Left renal pelvis (tissue), 4 donors: ENCODE measurements at regions not wholly inside any gene's neighbourhood (a gene's known extent, or its start where the extent isn't known, plus 50 kb on each side); places are given as distances from the start of the nearest gene placed in this dataset.

Experiments used
- DNase-seq, 4 donors: peaks; one replicate each; pipeline ENCODE4 v3.0.0-alpha.2; 2013; ENCODE audit warnings: low read depth in 4 of 4, low spot score in 3 of 4

DNA sequence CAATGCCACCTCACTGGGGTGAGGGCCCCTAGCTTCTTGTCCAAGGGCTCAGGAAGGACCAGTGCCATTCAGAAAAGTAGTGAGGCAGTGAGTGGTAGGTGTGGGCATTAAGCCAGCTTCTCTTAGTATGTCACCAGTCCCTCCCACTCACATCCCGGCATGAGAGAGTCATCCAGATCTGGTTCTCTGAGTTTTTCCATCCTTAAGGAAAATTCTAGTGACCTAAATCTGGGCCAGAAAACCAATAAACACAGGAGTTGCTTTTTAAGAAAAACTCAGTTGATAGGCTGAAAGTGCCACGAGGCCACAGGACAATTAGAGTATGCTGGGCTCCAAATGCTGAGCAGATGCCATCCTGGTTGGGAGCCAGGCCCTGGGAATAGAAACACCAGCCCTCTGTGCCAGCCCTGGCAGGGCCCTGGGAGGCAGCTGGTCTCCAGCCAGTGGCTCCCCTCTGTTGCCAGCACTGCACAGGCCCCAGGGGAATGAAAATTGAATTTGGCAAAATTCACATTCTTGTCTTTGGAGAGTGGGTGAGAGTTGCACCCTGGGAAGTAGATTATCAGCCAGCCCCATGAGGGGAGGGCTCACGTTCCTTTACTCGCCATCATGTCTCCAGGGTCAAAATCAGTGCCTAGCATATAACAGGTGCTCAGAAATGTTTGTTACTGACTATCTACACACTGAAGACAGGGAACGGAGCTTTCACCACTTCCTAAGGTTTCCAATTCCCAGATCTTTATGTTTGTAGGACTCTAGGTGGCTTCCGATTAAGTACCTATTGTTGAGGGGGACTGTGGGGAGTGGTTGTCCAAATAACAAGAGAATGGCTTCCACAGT, 52.8 kb downstream of the FAM43A start:
- DNase-seq, result no peak

DNA sequence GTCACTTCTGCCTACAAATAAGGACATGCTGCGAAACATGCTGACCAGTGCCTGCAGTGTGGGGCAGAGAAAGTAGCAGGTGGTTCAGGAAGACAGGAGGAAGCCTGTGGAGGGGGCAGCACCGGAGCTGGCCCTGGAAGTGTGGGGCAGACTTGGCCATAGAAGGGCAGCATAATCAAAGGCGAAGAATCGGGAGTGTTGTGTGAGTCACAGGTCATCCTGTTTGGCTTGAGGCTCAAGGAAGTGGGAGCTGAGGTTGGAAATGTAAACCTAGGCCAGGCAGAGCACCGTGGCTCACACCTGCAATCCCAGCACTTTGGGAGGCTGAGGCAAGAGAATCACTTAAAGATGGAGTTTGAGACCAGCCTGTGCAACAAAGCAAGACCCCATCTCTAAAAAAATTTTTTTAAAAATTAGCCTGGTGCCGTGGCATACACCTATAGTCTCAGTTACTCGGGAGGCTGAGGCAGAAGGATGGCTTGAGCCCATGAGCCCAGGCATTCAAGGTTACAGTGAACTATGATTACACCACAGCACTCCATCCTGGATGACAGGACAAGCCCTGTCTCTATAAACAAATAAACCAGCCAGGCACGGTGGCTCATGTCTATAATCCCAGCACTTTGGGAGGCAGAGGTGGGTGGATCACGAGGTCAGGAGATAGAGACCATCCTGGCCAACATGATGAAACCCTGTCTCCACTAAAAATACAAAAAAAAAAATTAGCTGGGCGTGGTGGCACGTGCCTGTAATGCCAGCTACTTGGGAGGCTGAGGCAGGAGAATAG, 54.0 kb downstream of the FAM43A start:
- DNase-seq, result no peak

DNA sequence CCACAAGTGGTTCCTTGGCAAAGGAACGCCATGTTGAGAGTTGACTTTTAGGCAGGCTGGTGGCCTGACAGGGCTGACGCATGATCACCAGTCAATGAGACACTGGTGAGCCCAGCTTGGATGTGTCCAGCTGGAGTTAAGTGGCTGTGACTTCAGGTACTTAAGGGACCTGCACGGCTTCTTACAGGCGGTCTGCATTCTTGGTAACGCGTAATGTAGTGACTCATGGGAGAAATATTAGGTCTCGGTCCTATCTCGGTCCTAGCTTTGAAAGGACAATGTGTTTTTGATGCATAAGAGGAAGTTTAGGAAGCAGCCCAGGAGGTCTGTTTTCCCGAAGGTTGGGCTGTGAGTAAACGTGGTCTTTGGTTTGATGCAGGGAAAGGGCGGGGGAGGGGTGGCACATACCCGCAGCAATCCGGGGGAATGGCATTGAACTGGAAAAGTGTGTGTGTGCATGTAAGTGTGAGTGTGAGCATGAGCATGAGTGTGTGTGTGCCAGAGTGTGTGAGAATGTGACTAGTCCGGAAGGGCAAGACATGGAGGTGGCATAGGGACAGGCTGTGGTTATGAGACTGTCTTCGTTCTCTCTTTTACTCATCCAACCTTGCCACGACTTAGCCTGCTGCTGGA, 55.3 kb downstream of the FAM43A start:
- no peak for DNase-seq

DNA sequence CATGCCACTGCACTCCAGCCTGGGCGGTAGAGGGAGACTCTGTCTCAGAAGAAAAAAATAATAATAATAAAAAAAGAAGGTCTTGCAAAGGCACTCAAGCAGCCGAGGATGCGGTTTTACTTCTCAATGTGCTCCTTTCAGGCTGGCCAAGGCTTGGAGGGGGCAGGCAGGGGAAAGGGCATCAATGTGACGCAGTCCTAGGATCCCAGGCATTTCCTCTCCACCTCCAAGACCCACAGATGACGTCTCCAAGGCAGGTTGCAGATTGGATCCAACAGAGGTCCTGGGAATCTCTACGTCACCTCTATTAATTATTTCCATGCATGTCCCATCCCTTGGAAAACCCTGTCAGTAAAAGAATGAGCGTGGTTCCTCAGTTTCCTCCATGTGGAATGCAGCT, 56.2 kb downstream of the FAM43A start:
- DNase-seq, result no peak

DNA sequence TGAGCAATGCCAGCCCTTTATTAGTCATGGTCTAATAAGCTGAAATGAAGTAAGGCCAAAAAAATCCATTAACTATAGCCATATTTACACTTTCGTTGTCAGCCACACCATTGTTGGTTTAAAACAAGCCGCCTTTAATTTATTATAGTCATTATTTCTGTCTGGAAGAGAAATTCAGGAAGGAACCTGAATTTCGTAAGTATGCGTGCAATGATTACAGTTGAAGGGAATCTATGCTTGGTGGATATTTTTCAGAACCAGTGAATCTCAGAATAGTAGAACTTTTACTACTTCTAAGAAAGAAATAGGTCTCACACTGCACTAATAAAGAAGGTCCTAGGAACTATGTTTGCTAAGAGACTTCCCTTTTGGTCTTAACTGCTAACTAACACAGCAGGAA, 59.1 kb downstream of the FAM43A start:
- no peak for DNase-seq

DNA sequence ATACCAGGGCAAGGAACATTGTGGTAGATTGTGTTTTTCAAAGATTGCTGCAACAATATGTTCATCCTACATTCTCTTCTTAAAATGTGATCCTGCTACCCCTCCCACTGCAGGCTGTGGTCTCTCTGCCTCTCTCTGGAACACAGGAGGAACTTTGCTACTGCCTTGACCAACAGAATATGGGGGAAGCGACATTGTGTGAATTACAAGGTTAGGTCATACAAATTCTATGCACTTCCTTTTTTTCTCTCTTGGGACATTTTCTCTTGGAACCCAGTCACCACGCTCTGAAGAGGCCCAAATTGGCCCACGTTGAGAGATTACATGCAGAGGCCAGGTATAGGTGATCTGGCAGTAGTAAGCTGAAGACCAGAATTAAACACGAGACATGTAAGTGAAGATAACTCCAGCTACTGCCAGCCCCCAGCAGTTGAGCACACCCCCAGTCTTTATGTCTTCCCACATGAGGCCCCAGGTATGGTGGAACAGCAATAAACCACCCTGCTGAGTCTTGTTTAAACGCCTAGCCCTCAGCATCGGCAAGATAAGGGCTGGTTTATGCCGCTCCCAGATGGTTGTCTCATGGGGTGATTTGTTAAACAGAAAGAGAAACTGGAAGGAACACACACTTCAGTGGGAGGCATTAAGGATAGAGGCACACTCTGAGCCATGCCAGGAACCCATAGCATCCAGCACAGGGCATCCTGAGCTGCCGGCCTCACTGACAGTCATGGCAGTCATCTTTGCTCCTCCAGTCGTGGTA, 59.9 kb downstream of the FAM43A start:
- DNase-seq, result no peak

DNA sequence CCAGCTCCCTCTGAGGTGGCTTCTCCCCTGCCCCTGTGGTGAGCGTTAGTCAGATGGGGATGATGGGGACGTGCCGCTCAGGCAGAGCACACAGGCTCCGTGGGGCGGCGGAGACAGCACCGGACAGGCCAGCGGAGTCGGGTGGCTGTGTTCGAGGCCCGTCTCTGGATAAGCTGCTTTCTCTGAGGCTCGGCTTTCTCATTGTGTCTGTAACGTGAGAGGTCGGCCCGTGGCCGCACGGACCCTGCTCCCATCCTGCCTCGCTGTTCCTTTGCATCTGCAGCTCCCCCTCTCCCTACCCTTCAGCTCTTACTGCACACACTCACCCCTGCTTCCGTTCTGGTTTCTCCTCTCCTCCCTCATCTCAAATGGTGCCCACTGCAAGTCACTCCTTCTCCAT, 62.5 kb downstream of the FAM43A start:
- DNase-seq, result no peak

DNA sequence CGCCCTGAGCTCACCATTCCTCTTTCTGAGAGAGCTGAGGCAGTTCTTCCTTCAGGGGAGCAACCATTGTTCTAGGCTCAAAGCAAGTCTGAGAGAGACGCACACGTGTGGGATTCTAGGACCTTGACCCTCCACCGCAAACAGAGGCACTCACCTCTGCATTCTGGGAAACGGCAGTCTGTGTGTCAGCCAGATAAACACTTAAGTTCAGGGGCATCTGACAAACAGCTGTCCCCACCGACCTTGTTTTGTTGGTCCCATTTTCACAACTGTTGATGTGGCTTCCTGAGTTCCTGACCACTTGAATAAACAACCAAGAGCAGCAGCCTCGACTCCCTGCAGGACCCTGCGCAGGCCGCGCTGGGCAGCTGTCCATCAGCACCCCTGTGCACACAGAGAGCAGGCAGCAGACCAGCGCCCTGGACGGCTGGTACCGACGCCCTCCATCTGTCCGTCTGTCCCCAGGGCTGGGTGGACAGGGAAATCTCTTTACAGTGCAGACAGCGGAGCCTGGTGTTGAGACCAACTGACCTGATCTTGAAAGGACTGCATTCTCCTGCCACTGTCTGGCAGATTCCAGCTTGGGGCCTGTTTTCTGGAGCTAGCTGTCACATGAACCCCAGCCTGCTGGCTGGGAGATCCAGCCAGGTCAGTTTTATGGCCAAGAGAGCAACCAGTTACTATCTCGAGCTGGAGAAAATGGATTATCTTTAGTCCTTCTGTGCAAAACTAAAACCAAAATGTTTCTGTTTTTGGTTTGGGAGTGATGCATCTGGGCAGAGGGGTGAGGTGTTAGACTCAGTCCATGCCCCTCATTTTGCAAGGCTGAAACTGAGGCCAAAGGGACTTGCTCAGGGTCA, 64.2 kb downstream of the FAM43A start:
- no peak for DNase-seq

DNA sequence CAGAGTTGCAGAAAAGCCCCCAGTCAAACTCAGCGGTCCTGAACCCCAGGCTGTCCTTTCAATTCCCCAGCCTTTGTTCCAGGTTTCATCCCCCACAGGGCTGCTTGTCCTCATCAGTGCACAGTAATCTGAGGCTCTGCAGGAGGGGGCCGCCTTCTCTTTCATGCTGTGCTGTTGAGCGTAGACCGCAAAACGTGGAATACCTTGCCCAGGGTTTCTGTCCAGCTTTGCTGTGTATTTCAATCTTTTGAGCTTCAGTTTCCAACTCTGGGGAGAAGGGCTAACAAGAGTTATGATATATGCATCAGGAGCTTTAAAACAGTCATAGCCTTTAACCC, 64.8 kb downstream of the FAM43A start:
- DNase-seq, result peak in 1 of 4 donors; percentile 58

DNA sequence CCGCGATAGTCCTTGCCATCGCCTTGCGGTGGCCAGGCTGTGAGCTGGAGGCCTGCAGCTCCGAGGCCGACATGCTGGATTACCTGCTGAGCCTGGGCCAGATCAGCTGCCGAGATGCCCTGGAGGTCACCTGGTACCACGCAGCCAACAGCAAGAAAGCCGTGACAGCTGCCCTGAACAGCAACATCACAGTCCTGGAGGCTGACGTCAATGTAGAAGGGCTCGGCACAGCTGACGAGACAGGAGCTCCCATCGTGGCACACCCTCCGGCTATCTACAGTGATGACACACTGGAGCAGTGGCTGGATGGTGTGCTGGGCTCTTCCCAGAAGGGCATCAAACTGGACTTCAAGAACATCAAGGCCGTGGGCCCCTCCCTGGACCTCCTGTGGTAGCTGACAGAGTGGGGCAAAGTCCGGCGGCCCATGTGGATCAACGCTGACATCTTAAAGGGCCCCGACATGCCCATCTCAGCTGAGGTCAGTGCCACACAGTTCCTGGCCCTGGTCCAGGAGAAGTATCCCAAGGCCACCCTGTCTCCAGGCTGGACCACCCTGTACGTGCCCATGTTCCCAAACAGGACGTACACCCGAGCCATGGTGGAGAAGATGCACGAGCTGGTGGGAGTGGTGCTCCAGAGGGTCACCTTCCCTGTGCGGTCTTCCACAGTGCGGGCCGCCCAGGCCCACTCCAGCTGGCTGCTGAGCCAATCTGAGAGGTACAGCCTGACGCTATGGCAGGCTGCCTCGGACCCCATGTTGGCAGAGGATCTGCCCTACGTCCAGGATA, 70.2 kb downstream of the FAM43A start:
- DNase-seq, result no peak

DNA sequence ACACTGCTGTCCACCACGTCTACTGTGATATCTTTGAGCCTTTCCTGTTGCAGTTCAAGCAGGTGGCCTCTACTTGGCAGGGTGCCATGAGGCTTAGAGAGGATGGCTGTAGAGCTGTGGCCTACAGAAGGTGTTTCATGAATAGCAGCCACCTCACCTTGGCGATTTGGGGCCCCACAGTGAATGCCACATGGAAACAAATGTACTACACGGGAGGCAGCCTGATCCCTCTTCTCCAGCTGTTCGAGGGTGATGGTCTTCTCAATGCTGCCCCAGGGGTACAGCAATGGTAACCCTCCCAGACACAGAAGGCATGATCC, 70.7 kb downstream of the FAM43A start:
- DNase-seq, result no peak

DNA sequence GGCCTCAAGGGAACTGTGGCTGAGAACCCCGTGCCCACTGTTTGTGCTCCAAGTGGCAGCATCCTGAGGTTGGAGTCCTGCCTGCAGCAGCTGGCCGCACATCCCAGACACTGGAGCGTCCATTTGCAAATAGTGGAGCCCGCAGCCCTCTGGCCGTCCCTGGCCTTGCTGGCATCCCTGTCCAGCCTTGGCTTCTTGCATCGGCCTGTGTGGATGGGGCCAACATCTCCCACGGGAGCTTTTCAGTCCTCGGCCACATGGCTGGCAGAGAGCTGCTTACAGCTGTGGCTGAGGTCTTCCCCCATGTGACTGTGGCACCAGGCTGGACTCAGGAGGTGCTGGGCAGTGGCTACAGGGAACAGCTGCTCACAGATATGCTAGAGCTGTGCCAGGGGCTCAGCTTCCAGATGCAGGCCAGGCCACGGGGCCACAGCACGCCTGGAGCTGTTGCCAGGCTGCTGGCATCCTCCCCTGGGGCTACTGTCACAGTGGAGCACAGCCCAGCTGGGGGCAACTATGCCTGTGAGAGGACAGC, 71.2 kb downstream of the FAM43A start:
- DNase-seq, result no peak

DNA sequence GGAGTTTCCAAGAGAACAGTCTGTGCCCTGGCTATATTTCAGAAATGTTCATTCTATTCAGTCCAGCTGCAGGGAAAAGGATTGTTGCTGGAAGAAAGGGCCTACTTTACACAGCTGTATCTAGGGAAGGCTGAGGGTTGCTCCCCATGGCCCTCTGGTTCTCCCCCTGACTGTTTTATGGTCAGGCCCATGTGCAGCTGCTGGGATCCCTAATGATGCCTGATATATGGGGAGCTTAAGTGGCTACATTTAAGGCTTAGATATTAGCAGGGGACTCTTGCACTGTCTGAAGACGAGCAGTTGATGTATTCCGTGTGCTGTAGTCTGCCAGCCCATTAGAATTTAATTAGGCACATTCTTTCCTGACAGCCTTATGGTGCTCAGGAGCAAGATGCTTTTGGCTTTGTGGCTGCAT, 72.0 kb downstream of the FAM43A start:
- peak in 2 of 4 donors; percentile 41 to 52 for DNase-seq

DNA sequence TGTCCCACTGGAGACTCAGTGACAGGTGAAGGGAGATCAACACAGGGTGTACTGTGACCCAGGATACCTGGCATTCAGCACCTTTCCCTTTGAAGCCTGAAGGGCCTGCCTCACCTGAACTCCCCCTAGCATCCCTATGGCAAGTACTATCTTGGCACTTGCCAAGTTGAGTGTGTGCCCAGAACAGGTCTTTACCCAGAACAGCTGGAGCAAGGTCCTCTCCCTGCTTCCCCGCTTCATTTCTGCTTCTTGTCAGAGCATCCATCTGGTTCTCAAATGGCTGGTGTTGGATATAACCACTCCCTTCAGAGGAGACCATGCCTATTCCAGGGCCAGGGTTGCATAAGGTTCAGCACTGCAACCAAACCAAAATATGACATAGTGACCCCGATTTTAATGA, 73.0 kb downstream of the FAM43A start:
- DNase-seq, result no peak

DNA sequence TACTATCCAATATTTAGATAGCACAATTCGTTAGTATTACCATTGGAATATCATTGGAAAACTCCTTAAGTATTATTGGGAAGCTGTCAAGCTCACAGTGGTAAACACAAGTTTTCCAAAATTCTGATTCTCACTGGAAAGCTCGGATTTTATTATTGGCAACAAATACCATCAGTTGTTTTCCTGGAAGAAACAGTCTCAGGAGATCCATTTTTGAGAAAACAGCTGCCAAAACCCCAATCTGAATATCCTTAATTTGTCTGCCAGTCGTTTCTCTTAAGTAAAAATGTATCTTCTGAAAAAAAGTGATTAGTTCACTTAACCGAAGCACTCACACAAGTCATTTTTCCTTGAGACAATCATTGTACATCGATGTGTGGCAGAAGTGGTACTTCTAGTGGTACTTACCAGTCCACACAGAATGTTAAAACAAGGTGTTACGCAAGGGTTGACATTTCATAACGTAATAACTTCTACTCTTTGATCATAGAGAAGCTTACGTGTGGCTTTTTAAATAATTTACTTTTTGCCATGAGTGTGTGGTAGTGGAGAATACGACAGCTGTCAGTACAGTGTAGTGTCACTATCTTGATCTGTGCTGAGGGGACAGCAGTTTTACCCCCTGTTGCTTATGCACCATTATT, 74.9 kb downstream of the FAM43A start:
- no peak for DNase-seq

DNA sequence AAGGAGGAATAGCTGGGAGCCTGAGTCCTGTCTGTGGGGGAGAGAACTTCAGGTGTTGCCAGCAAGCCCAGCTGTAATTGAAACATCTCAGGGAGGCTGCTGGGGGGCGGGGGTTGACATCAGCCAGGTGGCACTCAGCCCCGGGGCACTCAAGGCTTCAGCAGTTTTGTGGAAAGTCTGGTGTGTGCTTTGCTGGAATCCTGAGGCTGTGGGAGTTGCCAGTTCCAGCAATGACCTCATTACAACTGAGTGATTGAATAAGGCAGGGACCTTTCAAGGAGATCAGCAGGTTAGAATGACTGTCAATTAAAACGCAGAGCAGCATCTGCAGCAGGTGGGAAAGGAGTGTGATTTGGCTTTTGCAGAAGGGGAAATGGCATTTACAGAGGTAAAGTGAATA, 75.7 kb downstream of the FAM43A start:
- DNase-seq, result peak in 2 of 4 donors; percentile 45 to 70

DNA sequence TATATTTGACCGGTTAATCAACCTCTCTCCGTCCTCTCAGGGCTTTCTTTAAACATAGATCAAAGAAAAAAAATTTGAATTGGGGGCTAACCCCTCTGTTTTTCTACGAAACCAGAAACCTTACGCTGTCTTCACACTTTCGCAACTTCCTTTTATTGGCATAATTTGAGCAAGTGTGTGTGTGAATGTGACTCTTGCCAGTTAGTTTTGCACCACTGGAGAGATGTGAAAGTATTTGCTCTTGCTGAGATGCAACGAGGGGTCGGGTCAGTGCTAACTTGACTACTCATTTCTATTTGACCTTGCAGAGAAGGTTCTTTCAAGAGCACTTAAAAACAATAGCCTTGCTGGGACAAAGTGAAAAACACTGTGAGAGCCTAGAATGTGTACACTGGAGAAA, 81.2 kb downstream of the FAM43A start:
- no peak for DNase-seq

DNA sequence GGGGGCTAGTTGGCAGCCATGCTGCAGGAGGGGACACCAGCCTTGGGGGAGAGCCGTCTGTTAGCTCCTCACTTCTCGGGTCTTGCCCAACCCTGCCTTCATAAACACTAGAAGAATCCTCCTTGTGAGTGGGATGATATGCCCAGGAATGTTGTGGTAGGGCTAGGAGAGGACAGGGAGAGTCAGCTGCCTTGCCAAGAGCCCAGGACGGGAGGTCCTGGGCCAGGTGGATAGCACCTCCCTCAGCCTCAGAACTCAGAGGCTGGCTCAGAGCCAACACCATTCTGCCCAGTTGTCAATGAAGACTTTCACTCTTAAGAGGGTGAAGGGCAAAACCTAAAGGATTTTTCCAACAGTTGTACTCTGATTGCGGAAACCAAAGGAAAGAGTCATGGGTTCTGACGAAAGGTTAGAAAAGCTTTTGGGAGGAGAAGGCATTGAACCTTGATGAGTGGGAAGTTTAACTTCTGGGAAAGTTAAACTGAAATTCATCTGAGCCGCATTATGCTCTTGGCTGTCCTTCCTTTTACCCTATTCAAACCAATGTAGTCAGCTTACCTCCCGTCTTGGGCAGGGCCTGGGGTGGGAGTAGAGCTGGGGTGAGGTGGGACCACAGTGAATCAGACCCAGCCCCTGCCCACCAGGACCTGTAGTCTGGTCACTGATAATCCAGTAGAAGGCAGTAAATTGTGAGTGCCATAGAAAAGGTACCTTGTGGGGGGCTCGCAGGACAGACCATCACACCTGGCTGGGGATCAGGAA, 81.9 kb downstream of the FAM43A start:
- no peak for DNase-seq
